A673 (cell line): ENCODE measurements at regions not wholly inside any gene's neighbourhood (a gene's known extent, or its start where the extent isn't known, plus 50 kb on each side); places are given as distances from the start of the nearest gene placed in this dataset.

Experiments
- BruUV-seq: library from RNA; stranded (reverse); fragments of 400-500 nt; replicated peaks from 2 replicates; lab custom pipeline; 2021; lab: Mats Ljungman, UMichigan
- CTCF ChIA-PET: fragments of 300-600 bp; sonication (Branson Sonifier 250); formaldehyde crosslinking; loops from one replicate; lab custom pipeline; 2022; ENCODE audit warnings: antibody characterized with exemption; lab: Charles Lee
- POLR2A ChIA-PET: fragments of 300-600 bp; sonication (Branson Sonifier 250); formaldehyde crosslinking; loops from one replicate; lab custom pipeline; 2022; ENCODE audit warnings: antibody characterized with exemption; ENCODE audit not compliant: low non-redundant PET; lab: Charles Lee
- DNase-seq: peaks from one replicate; pipeline ENCODE4 v3.0.0-alpha.2; 2015; ENCODE audit warnings: low spot score
- H3K27ac ChIP-seq: fragments of 200-600 bp; sonication (generic); 2 replicates; pipeline ENCODE4 v1.5.1; 2016; ENCODE audit warnings: mixed run types, low read depth, mild to moderate bottlenecking, mixed read lengths, antibody characterized with exemption, low read length; ENCODE audit not compliant: poor library complexity, severe bottlenecking
- H3K27me3 ChIP-seq: fragments of 200-600 bp; sonication (generic); replicated peaks from 2 replicates; pipeline ENCODE4 v1.6.1; 2017; ENCODE audit warnings: mixed run types, low read depth, mild to moderate bottlenecking, mixed read lengths, antibody characterized with exemption, low read length; ENCODE audit not compliant: insufficient read depth, poor library complexity
- H3K36me3 ChIP-seq: fragments of 200-600 bp; sonication (generic); 2 replicates; pipeline ENCODE4 v1.6.1; 2016; ENCODE audit warnings: mixed run types, mild to moderate bottlenecking, mixed read lengths, antibody characterized with exemption, low read length; ENCODE audit not compliant: insufficient read depth, poor library complexity, severe bottlenecking
- H3K4me1 ChIP-seq: fragments of 200-600 bp; sonication (generic); 2 replicates; pipeline ENCODE4 v1.6.1; 2017; ENCODE audit warnings: mixed run types, mild to moderate bottlenecking, mixed read lengths, antibody characterized with exemption, low read length; ENCODE audit not compliant: insufficient read depth, poor library complexity, severe bottlenecking
- H3K4me3 ChIP-seq: fragments of 200-600 bp; sonication (generic); 2 replicates; pipeline ENCODE4 v1.5.1; 2016; ENCODE audit warnings: low read depth, mixed run types, mild to moderate bottlenecking, mixed read lengths, low read length; ENCODE audit not compliant: poor library complexity, severe bottlenecking
- H3K9me3 ChIP-seq: fragments of 200-600 bp; sonication (generic); 2 replicates; pipeline ENCODE4 v1.6.1; 2016; ENCODE audit warnings: mixed run types, low read depth, mild to moderate bottlenecking, mixed read lengths, antibody characterized with exemption, low read length; ENCODE audit not compliant: poor library complexity, severe bottlenecking
- EZH2 ChIP-seq: fragments of 200-600 bp; sonication (generic); IDR thresholded peaks from 2 replicates; pipeline ENCODE4 v1.6.1; 2017; ENCODE audit warnings: borderline replicate concordance, low read depth, mild to moderate bottlenecking, mixed read lengths, antibody characterized with exemption, low read length; ENCODE audit not compliant: poor library complexity, severe bottlenecking
- intact Hi-C: fragments of 100-400 bp; cut with micrococcal nuclease; formaldehyde crosslinking; loops from one replicate; pipeline ENCODE4 v1.10.0; 2022; ENCODE audit not compliant: unreplicated experiment
- TF ChIP-seq, protein P1 (sequence below): fragments of 300-800, 200-600 bp; sonication (generic); conservative IDR thresholded peaks from 2 replicates; pipeline ENCODE4 v1.5.1; 2017; ENCODE audit warnings: low read depth, mild to moderate bottlenecking, antibody characterized with exemption, low read length, moderate library complexity, mixed read lengths

GRCh38 chr18:75154259-75154658 lies 54.7 kb downstream of the PTGR3 start:
- no TSS peak for BruUV-seq
- no peaks in the 10 kb centered on the region for H3K9me3 ChIP-seq
- DNase-seq = no peak
- H3K36me3 ChIP-seq = no peaks in the 10 kb centered on the region
- H3K4me3 ChIP-seq = no peak overlapping the region
- ChIA-PET CTCF (no interaction called here), POLR2A (no interaction called here)
- TF ChIP-seq, protein P1, sequence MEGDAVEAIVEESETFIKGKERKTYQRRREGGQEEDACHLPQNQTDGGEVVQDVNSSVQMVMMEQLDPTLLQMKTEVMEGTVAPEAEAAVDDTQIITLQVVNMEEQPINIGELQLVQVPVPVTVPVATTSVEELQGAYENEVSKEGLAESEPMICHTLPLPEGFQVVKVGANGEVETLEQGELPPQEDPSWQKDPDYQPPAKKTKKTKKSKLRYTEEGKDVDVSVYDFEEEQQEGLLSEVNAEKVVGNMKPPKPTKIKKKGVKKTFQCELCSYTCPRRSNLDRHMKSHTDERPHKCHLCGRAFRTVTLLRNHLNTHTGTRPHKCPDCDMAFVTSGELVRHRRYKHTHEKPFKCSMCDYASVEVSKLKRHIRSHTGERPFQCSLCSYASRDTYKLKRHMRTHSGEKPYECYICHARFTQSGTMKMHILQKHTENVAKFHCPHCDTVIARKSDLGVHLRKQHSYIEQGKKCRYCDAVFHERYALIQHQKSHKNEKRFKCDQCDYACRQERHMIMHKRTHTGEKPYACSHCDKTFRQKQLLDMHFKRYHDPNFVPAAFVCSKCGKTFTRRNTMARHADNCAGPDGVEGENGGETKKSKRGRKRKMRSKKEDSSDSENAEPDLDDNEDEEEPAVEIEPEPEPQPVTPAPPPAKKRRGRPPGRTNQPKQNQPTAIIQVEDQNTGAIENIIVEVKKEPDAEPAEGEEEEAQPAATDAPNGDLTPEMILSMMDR = no peak
- TF ChIP-seq EZH2 = no peak
- no peaks in the 10 kb centered on the region for H3K4me1 ChIP-seq
- intact Hi-C loops = no loop called here
- no peaks in the 10 kb centered on the region for H3K27me3 ChIP-seq
- no peak overlapping the region for H3K27ac ChIP-seq

DNA sequence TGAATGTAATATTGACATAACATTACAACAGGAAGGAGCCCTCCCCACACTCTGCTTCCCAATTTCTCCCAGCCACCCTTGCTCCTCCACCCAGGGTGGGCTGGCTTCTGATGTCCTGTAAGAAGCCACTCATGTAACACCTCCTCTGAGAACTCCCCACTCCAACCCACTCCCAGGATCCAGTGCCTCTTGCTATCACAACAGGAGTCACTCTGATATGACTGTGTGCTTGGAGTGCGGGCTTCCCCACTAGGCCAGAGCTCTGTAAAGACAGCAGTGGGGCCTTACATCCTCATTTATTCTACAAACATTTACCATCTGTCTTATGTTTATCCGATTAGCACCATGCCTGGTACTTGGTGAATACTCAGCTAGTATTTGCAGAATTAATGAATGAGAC lies 65.1 kb downstream of the PTGR3 start:
- Histone ChIP-seq H3K27ac (no peak overlapping the region), H3K9me3 (peaks cover 6% of the 10 kb centered on the region), H3K4me3 (no peak overlapping the region), H3K27me3 (peaks cover 7% of the 10 kb centered on the region), H3K36me3 (no peaks in the 10 kb centered on the region), H3K4me1 (no peaks in the 10 kb centered on the region)
- ChIA-PET POLR2A (no interaction called here), CTCF (no interaction called here)
- no peak for TF ChIP-seq EZH2
- TF ChIP-seq, protein P1 = no peak
- DNase-seq = no peak
- no TSS peak for BruUV-seq
- intact Hi-C loops = no loop called here

DNA sequence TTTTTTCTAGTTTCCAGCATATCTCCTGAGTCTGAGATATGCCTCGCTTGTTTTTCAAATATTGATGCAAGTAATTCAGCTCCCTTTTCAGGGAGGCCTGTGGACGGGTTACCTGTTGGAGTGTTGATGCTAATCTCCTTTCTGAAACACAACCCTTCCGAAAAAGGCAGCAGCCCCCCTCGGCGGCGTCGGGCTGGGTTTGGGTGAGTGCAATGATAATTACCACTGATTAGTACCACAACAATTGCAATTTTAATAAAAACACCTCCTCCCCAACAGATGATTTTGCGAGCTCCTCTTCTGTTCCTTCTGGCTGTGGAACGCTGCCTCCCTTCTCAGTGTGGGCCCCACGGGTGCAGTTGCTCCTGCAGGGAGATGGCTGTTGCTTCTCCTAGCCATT lies 66.3 kb downstream of the PTGR3 start:
- Histone ChIP-seq H3K27me3 (peaks cover 5% of the 10 kb centered on the region), H3K9me3 (peaks cover 6% of the 10 kb centered on the region), H3K36me3 (no peaks in the 10 kb centered on the region), H3K4me3 (no peak overlapping the region), H3K27ac (no peak overlapping the region), H3K4me1 (no peaks in the 10 kb centered on the region)
- ChIA-PET CTCF (no interaction called here), POLR2A (no interaction called here)
- BruUV-seq = no TSS peak
- TF ChIP-seq EZH2 = no peak
- TF ChIP-seq, protein P1 = no peak
- intact Hi-C loops = no loop called here
- DNase-seq = no peak
